Esophagus squamous epithelium (tissue), 4 donors: ENCODE measurements at regions not wholly inside any gene's neighbourhood (a gene's known extent, or its start where the extent isn't known, plus 50 kb on each side); places are given as distances from the start of the nearest gene placed in this dataset.

Experiments used
- CTCF ChIP-seq, 6 experiments: fragments of 450-650 bp in 4 of 6; fragments of 200-600 bp in 2 of 6; sonication (generic) in 2 of 6; IDR thresholded peaks; one replicate each; pipeline ENCODE4 v1.5.1; 2016 to 2019; ENCODE audit warnings: antibody characterized with exemption in 6 of 6, mild to moderate bottlenecking in 4 of 6, moderate library complexity in 4 of 6
- POLR2A ChIP-seq, 4 donors: fragments of 450-650 bp; IDR thresholded peaks; one replicate each; pipeline ENCODE4 v1.6.1; 2017; ENCODE audit warnings: antibody characterized with exemption in 4 of 4, mild to moderate bottlenecking in 4 of 4, moderate library complexity in 3 of 4

GRCh38 chr4:1491328-1492141, 85.3 kb upstream of the NKX1-1 start:
- no peak for TF ChIP-seq CTCF (IDR thresholded peaks at IDR 0.05)
- TF ChIP-seq POLR2A (IDR thresholded peaks at IDR 0.05) = no peak
